Prostate gland (tissue), 2 donors: ENCODE measurements at regions not wholly inside any gene's neighbourhood (a gene's known extent, or its start where the extent isn't known, plus 50 kb on each side); places are given as distances from the start of the nearest gene placed in this dataset.
"Not testable (repeated sequence)": the region's sequence is repeated elsewhere in the genome, so short reads cannot be mapped to it uniquely, and the experiment has no call there.

ENCODE experiments used
- DNase-seq: peaks from one replicate; pipeline ENCODE4 v3.0.0-alpha.2; 2019; ENCODE audit warnings: low spot score
- H3K27ac ChIP-seq, 2 donors: fragments of 200-600 bp; sonication (generic); 2 replicates each; pipeline ENCODE4 v1.5.1; 2017 to 2019
- H3K27me3 ChIP-seq: fragments of 200-600 bp; sonication (generic); replicated peaks from 2 replicates; pipeline ENCODE4 v1.5.1; 2019; ENCODE audit not compliant: insufficient read depth
- H3K36me3 ChIP-seq, 2 donors: fragments of 200-600 bp; sonication (generic); 1 replicate in 1 of 2; 2 replicates in 1 of 2; pipeline versions ENCODE4 v1.5.1 to v1.8.1; 2017 to 2019
- H3K4me1 ChIP-seq: fragments of 200-600 bp; sonication (generic); replicated peaks from 2 replicates; pipeline ENCODE4 v1.5.1; 2019
- H3K4me3 ChIP-seq, 2 donors: fragments of 200-600 bp; sonication (generic); 2 replicates each; pipeline ENCODE4 v1.5.1; 2017 to 2019
- H3K9me3 ChIP-seq: fragments of 200-600 bp; sonication (generic); 2 replicates; pipeline ENCODE4 v1.5.1; 2017
- CTCF ChIP-seq, 4 experiments: fragments of 200-600 bp in 2 of 4; fragments of 450-650 bp in 2 of 4; sonication (generic) in 2 of 4; IDR thresholded peaks; 1 replicate in 3 of 4; 2 replicates in 1 of 4; pipeline ENCODE4 v1.5.1; 2016 to 2019; ENCODE audit warnings: antibody characterized with exemption in 4 of 4, mild to moderate bottlenecking in 2 of 4, moderate library complexity in 2 of 4
- POLR2A ChIP-seq: fragments of 450-650 bp; IDR thresholded peaks from one replicate; pipeline ENCODE4 v1.6.1; 2016; ENCODE audit warnings: antibody characterized with exemption, mild to moderate bottlenecking
- POLR2AphosphoS5 ChIP-seq: sonication (generic); formaldehyde crosslinking; IDR thresholded peaks from one replicate; pipeline ENCODE4 v1.6.1; 2017; ENCODE audit warnings: antibody characterized with exemption
- WGBS: methylation state at CpG from one replicate; pipeline ENCODE4 v1.1.5; 2018; 5-methylcytosine and 5-hydroxymethylcytosine counted together
- intact Hi-C: fragments of 100-400 bp; cut with DNase I; formaldehyde crosslinking; loops from one replicate; pipeline ENCODE4 v1.14.2; 2022

- TF ChIP-seq CTCF (IDR thresholded peaks at IDR 0.05) = no peak
- no peak for TF ChIP-seq POLR2AphosphoS5
- no peak for TF ChIP-seq POLR2A
- H3K27ac ChIP-seq = no peak overlapping the region
- WGBS = 80% methylated on average over 3 of the region's 3 CpGs
- H3K4me1 ChIP-seq = no peaks in the 10 kb centered on the region
- no peak overlapping the region for H3K4me3 ChIP-seq
- intact Hi-C loops = no loop called here
- no peaks in the 10 kb centered on the region for H3K36me3 ChIP-seq
- no peaks in the 10 kb centered on the region for H3K9me3 ChIP-seq
- no peaks in the 10 kb centered on the region for H3K27me3 ChIP-seq
- no peak for DNase-seq
Measured at GRCh38 chr5:125452991-125453390, 706.6 kb upstream of the ZNF608 start.

DNA sequence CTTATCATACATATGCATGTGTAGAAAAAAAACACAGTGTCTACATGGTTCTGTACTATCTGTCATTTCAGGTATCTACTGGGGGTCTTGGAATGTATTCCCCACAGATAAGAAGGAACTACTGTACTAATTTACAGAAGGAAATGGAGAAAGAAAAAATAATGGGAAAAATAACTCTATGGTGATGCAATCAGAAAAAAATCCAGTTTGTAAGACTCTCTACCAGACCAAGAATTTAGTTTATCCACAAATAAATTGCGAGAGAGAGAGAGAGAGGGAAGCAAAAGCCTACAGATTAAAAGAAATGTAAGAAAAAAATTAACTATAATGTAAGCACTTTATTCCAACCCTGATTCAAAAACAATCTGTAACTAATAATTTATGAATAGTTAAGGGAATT is 708.6 kb upstream of the ZNF608 start:
- TF ChIP-seq CTCF (IDR thresholded peaks at IDR 0.05) (no peak), POLR2AphosphoS5 (no peak), POLR2A (no peak)
- intact Hi-C loops = no loop called here
- 86% methylated on average over 1 of the region's 1 CpG for WGBS

GRCh38 chr5:125456005-125456404 is 709.6 kb upstream of the ZNF608 start:
- H3K36me3 ChIP-seq, H3K27ac ChIP-seq, H3K4me1 ChIP-seq, H3K9me3 ChIP-seq, H3K4me3 ChIP-seq, H3K27me3 ChIP-seq, intact Hi-C loops, DNase-seq: not testable (repeated sequence)
- 89% methylated on average over 4 of the region's 4 CpGs for WGBS

More for the DNA sequence above, 708.6 kb upstream of the ZNF608 start:
- Histone ChIP-seq H3K27me3 (no peaks in the 10 kb centered on the region), H3K4me3 (no peak overlapping the region), H3K36me3 (no peaks in the 10 kb centered on the region), H3K9me3 (no peaks in the 10 kb centered on the region), H3K4me1 (no peaks in the 10 kb centered on the region), H3K27ac (no peak overlapping the region)
- no peak for DNase-seq

DNA sequence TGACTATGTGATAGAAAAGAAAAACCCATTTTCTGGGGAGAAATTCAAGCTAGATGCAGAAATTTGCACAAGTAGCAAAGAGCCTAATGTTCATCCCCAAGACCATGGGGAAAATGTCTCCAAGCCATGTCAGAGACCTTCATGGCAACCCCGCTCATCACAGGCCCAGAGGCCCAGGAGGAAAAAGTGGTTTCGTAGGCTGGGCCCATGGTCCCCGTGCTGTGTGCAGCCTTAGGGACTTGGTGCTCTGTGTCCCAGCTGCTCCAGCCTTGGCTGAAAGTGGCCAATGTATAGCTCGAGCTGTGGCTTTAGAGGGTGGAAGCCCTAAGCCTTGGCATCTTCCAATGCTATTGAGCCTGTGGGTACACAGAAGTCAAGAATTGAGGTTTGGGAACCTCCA is 711.2 kb upstream of the ZNF608 start:
- H3K36me3 ChIP-seq = no peaks in the 10 kb centered on the region
- TF ChIP-seq CTCF (IDR thresholded peaks at IDR 0.05) = no peak
- TF ChIP-seq POLR2AphosphoS5 = no peak
- no peak for TF ChIP-seq POLR2A
- no peak overlapping the region for H3K27ac ChIP-seq
- no peaks in the 10 kb centered on the region for H3K4me1 ChIP-seq
- 97% methylated on average over 4 of the region's 4 CpGs for WGBS
- intact Hi-C loops = no loop called here
- H3K4me3 ChIP-seq = no peak overlapping the region
- DNase-seq = no peak
- H3K27me3 ChIP-seq = no peaks in the 10 kb centered on the region
- H3K9me3 ChIP-seq = no peaks in the 10 kb centered on the region

GRCh38 chr5:125458949-125459348 is 712.5 kb upstream of the ZNF608 start:
- H3K9me3 ChIP-seq, intact Hi-C loops, H3K27ac ChIP-seq, H3K4me3 ChIP-seq, DNase-seq, H3K4me1 ChIP-seq, H3K27me3 ChIP-seq, H3K36me3 ChIP-seq: not testable (repeated sequence)
- 78% methylated on average over 2 of the region's 2 CpGs for WGBS

DNA sequence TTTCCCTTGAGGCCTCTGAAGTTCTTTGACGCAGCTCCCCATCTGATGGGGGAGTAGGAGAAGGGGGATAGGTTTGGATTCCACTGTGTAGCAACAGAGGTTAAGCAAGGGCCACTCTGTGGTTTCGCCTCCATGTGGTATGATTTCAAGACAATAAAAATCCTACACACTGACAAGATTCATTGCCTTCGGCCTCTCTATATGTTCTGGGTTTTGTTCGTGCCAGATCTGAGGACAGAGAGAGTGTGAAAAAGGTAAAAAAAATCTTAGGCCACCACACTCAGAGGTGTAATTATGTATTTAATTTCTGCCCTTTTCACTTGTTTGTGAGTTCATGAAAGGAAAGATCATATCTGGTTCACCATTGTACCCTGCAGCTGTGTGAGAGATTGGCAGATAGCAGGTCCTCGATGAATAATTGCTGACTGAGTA is 715.2 kb upstream of the ZNF608 start:
- no peak for DNase-seq
- Histone ChIP-seq H3K9me3 (no peaks in the 10 kb centered on the region), H3K27ac (no peak overlapping the region), H3K4me1 (no peaks in the 10 kb centered on the region), H3K36me3 (no peaks in the 10 kb centered on the region), H3K27me3 (no peaks in the 10 kb centered on the region), H3K4me3 (no peak overlapping the region)
- TF ChIP-seq CTCF (IDR thresholded peaks at IDR 0.05) (no peak), POLR2AphosphoS5 (no peak), POLR2A (no peak)
- intact Hi-C loops = no loop called here
- 57% methylated on average over 5 of the region's 5 CpGs for WGBS
